Neural progenitor cell (in vitro differentiated cells): ENCODE measurements at regions not wholly inside any gene's neighbourhood (a gene's known extent, or its start where the extent isn't known, plus 50 kb on each side); places are given as distances from the start of the nearest gene placed in this dataset.

Experiments
- EZH2 ChIP-seq: fragments of 200-600 bp; sonication (generic); IDR thresholded peaks from 2 replicates; pipeline ENCODE4 v1.6.1; 2017; ENCODE audit warnings: antibody characterized with exemption, mild to moderate bottlenecking, moderate library complexity
- TF ChIP-seq, protein P1 (sequence below): fragments of 200-600 bp; sonication (generic); IDR thresholded peaks from 2 replicates; pipeline ENCODE4 v1.5.1; 2017; ENCODE audit warnings: antibody characterized with exemption, mild to moderate bottlenecking

DNA sequence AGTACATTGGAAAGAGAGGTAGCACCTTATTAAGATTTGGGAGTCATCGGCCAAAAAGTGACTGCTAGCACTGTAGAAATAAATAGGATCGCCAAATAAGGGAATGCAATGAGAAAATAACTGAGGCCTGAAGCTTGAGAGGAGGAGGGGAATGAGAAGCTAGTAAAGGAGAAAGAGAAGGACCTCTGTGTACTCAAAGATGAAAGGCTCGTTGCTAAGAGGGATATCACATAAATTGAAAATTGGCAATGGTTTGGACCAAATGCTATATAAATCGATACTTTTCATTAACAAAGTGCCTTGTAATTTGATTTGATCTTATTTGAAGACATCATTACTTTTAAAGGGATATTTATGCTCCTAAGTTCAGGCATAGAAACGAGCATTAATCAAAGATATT is 796.3 kb downstream of the QKI start:
- TF ChIP-seq, protein P1, sequence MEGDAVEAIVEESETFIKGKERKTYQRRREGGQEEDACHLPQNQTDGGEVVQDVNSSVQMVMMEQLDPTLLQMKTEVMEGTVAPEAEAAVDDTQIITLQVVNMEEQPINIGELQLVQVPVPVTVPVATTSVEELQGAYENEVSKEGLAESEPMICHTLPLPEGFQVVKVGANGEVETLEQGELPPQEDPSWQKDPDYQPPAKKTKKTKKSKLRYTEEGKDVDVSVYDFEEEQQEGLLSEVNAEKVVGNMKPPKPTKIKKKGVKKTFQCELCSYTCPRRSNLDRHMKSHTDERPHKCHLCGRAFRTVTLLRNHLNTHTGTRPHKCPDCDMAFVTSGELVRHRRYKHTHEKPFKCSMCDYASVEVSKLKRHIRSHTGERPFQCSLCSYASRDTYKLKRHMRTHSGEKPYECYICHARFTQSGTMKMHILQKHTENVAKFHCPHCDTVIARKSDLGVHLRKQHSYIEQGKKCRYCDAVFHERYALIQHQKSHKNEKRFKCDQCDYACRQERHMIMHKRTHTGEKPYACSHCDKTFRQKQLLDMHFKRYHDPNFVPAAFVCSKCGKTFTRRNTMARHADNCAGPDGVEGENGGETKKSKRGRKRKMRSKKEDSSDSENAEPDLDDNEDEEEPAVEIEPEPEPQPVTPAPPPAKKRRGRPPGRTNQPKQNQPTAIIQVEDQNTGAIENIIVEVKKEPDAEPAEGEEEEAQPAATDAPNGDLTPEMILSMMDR, result no peak
- TF ChIP-seq EZH2, result no peak
